Adrenal gland (tissue), 5 donors: ENCODE measurements at regions not wholly inside any gene's neighbourhood (a gene's known extent, or its start where the extent isn't known, plus 50 kb on each side); places are given as distances from the start of the nearest gene placed in this dataset.

ENCODE experiments used
- CTCF ChIP-seq, 6 experiments: fragments of 450-650 bp in 4 of 6; fragments of 200-600 bp in 2 of 6; sonication (generic) in 1 of 6; IDR thresholded peaks; 1 replicate in 5 of 6; 2 replicates in 1 of 6; pipeline versions ENCODE4 v1.5.1 to v1.8.0; 2016 to 2021; ENCODE audit warnings: antibody characterized with exemption in 6 of 6, mild to moderate bottlenecking in 2 of 6, moderate library complexity in 1 of 6
- POLR2A ChIP-seq, 2 donors: fragments of 450-650 bp; IDR thresholded peaks; one replicate each; pipeline ENCODE4 v1.6.1; 2017; ENCODE audit warnings: antibody characterized with exemption in 2 of 2, mild to moderate bottlenecking in 2 of 2, moderate library complexity in 1 of 2
- donor health status: DM: no; HTN: no; CAD: no.

GRCh38 chr20:41701588-41702348 is 83.6 kb upstream of the CHD6 start:
- TF ChIP-seq CTCF (IDR thresholded peaks at IDR 0.05), result no peak
- no peak for TF ChIP-seq POLR2A (IDR thresholded peaks at IDR 0.05)
